ENCODE measurements at regions not wholly inside any gene's neighbourhood (a gene's known extent, or its start where the extent isn't known, plus 50 kb on each side); places are given as distances from the start of the nearest gene placed in this dataset.

- POLR2A ChIA-PET = no interaction called here
- no peak for ATAC-seq (replicated peaks in 1 of 4)
Observed at GRCh38 chr9:78938821-78939220, 632.9 kb upstream of the TLE4 start.

GRCh38 chr9:78939311-78940065, 632.3 kb upstream of the TLE4 start:
- Histone ChIP-seq H3K4me3 (ENCODE audit: control insufficient read depth in 1 of 2, extremely low read depth in 1 of 2, low read length in 1 of 2) (no peak overlapping the region), H3K27me3 (replicated peaks in 1 of 2; ENCODE audit: control insufficient read depth in 2 of 2, extremely low read depth in 1 of 2, insufficient read depth in 2 of 2, low read length in 1 of 2) (no peaks in the 10 kb centered on the region), H3K4me1 (ENCODE audit: control insufficient read depth in 1 of 2, extremely low read depth in 1 of 2, insufficient read depth in 2 of 2, low read length in 2 of 2) (no peaks in the 10 kb centered on the region), H3K27ac (ENCODE audit: low read length) (no peak overlapping the region), H3K36me3 (ENCODE audit: control insufficient read depth in 2 of 2, extremely low read depth in 1 of 2, insufficient read depth in 1 of 2, low read length in 1 of 2) (no peaks in the 10 kb centered on the region), H3K9me3 (no peaks in the 10 kb centered on the region)
- ATAC-seq (replicated peaks in 1 of 4) (no peak), DNase-seq (no peak)
- Mint-ChIP-seq H3K4me3 (no peak overlapping the region), H3K27me3 (no peaks in the 10 kb centered on the region), H3K9me3 (peaks cover 0 to 6% (median 4%) of the 10 kb centered on the region in 3 donors), H3K36me3 (no peaks in the 10 kb centered on the region), H3K27ac (no peak overlapping the region), H3K4me1 (no peaks in the 10 kb centered on the region)
- CTCF ChIA-PET = no interaction called here
- POLR2A ChIA-PET = no interaction called here
- WGBS (ENCODE audit: insufficient coverage) = 88% methylated on average over 4 of the region's 6 CpGs

More at GRCh38 chr9:78938821-78939220, 632.9 kb upstream of the TLE4 start:
- H3K36me3 Mint-ChIP-seq = no peaks in the 10 kb centered on the region
- Histone ChIP-seq H3K4me3 (ENCODE audit: control insufficient read depth in 1 of 2, extremely low read depth in 1 of 2, low read length in 1 of 2) (no peak overlapping the region), H3K27ac (ENCODE audit: low read length) (no peak overlapping the region), H3K4me1 (ENCODE audit: control insufficient read depth in 1 of 2, extremely low read depth in 1 of 2, insufficient read depth in 2 of 2, low read length in 2 of 2) (no peaks in the 10 kb centered on the region), H3K36me3 (ENCODE audit: control insufficient read depth in 2 of 2, extremely low read depth in 1 of 2, insufficient read depth in 1 of 2, low read length in 1 of 2) (no peaks in the 10 kb centered on the region), H3K9me3 (no peaks in the 10 kb centered on the region), H3K27me3 (replicated peaks in 1 of 2; ENCODE audit: control insufficient read depth in 2 of 2, extremely low read depth in 1 of 2, insufficient read depth in 2 of 2, low read length in 1 of 2) (no peaks in the 10 kb centered on the region)
- CTCF ChIA-PET = no interaction called here
- H3K4me1 Mint-ChIP-seq = no peaks in the 10 kb centered on the region
- H3K9me3 Mint-ChIP-seq = peaks cover 0 to 4% (median 2%) of the 10 kb centered on the region in 3 donors
- H3K27me3 Mint-ChIP-seq = no peaks in the 10 kb centered on the region
- WGBS (ENCODE audit: insufficient coverage) = 58% methylated on average over 2 of the region's 4 CpGs
- no peak overlapping the region for H3K4me3 Mint-ChIP-seq
- no peak for DNase-seq
- no peak overlapping the region for H3K27ac Mint-ChIP-seq

- Mint-ChIP-seq H3K4me1 (no peaks in the 10 kb centered on the region), H3K4me3 (no peak overlapping the region), H3K36me3 (no peaks in the 10 kb centered on the region), H3K9me3 (peaks cover 0 to 6% (median 4%) of the 10 kb centered on the region in 3 donors), H3K27ac (no peak overlapping the region), H3K27me3 (no peaks in the 10 kb centered on the region)
- Histone ChIP-seq H3K36me3 (ENCODE audit: control insufficient read depth in 2 of 2, extremely low read depth in 1 of 2, insufficient read depth in 1 of 2, low read length in 1 of 2) (no peaks in the 10 kb centered on the region), H3K4me1 (ENCODE audit: control insufficient read depth in 1 of 2, extremely low read depth in 1 of 2, insufficient read depth in 2 of 2, low read length in 2 of 2) (no peaks in the 10 kb centered on the region), H3K27me3 (replicated peaks in 1 of 2; ENCODE audit: control insufficient read depth in 2 of 2, extremely low read depth in 1 of 2, insufficient read depth in 2 of 2, low read length in 1 of 2) (no peaks in the 10 kb centered on the region), H3K9me3 (no peaks in the 10 kb centered on the region), H3K27ac (ENCODE audit: low read length) (no peak overlapping the region), H3K4me3 (ENCODE audit: control insufficient read depth in 1 of 2, extremely low read depth in 1 of 2, low read length in 1 of 2) (no peak overlapping the region)
- DNase-seq = no peak
- ATAC-seq (replicated peaks in 1 of 4) = no peak
- POLR2A ChIA-PET = no interaction called here
- 100% methylated on average over 2 of the region's 4 CpGs for WGBS (ENCODE audit: insufficient coverage)
- CTCF ChIA-PET = no interaction called here
Observed at GRCh38 chr9:78940121-78940855, 631.5 kb upstream of the TLE4 start.

GRCh38 chr9:78954286-78954685, 617.5 kb upstream of the TLE4 start:
- ChIA-PET CTCF (interaction anchor here in 1 of 2 donors (0.6 kb wide), 1 partner anchor 48 kb away, joined by 3 read pairs; no protein-coding TSS in a partner anchor), POLR2A (no interaction called here)
- no peak for ATAC-seq (replicated peaks in 1 of 4)
- Mint-ChIP-seq H3K9me3 (peaks cover 9 to 15% (median 12%) of the 10 kb centered on the region in 3 donors), H3K27me3 (no peaks in the 10 kb centered on the region), H3K4me3 (no peak overlapping the region), H3K4me1 (no peaks in the 10 kb centered on the region), H3K27ac (no peak overlapping the region), H3K36me3 (no peaks in the 10 kb centered on the region)
- Histone ChIP-seq H3K27ac (ENCODE audit: low read length) (no peak overlapping the region), H3K4me3 (ENCODE audit: control insufficient read depth in 1 of 2, extremely low read depth in 1 of 2, low read length in 1 of 2) (no peak overlapping the region), H3K9me3 (no peaks in the 10 kb centered on the region), H3K36me3 (ENCODE audit: control insufficient read depth in 2 of 2, extremely low read depth in 1 of 2, insufficient read depth in 1 of 2, low read length in 1 of 2) (no peaks in the 10 kb centered on the region), H3K27me3 (replicated peaks in 1 of 2; ENCODE audit: control insufficient read depth in 2 of 2, extremely low read depth in 1 of 2, insufficient read depth in 2 of 2, low read length in 1 of 2) (no peaks in the 10 kb centered on the region), H3K4me1 (ENCODE audit: control insufficient read depth in 1 of 2, extremely low read depth in 1 of 2, insufficient read depth in 2 of 2, low read length in 2 of 2) (no peaks in the 10 kb centered on the region)
- no peak for DNase-seq
- 85% methylated on average over 2 of the region's 2 CpGs for WGBS (ENCODE audit: insufficient coverage)

- no peaks in the 10 kb centered on the region for H3K4me1 Mint-ChIP-seq
- H3K9me3 ChIP-seq = no peaks in the 10 kb centered on the region
- no peaks in the 10 kb centered on the region for H3K27me3 Mint-ChIP-seq
- no peak overlapping the region for H3K4me3 ChIP-seq (ENCODE audit: control insufficient read depth in 1 of 2, extremely low read depth in 1 of 2, low read length in 1 of 2)
- no peaks in the 10 kb centered on the region for H3K36me3 Mint-ChIP-seq
- H3K27me3 ChIP-seq (replicated peaks in 1 of 2; ENCODE audit: control insufficient read depth in 2 of 2, extremely low read depth in 1 of 2, insufficient read depth in 2 of 2, low read length in 1 of 2) = no peaks in the 10 kb centered on the region
- ATAC-seq (replicated peaks in 1 of 4) (no peak), DNase-seq (no peak)
- CTCF ChIA-PET = no interaction called here
- no peak overlapping the region for H3K27ac Mint-ChIP-seq
- 79% methylated on average over 2 of the region's 2 CpGs for WGBS (ENCODE audit: insufficient coverage)
- no peaks in the 10 kb centered on the region for H3K4me1 ChIP-seq (ENCODE audit: control insufficient read depth in 1 of 2, extremely low read depth in 1 of 2, insufficient read depth in 2 of 2, low read length in 2 of 2)
- POLR2A ChIA-PET = no interaction called here
- H3K27ac ChIP-seq (ENCODE audit: low read length) = no peak overlapping the region
- no peaks in the 10 kb centered on the region for H3K36me3 ChIP-seq (ENCODE audit: control insufficient read depth in 2 of 2, extremely low read depth in 1 of 2, insufficient read depth in 1 of 2, low read length in 1 of 2)
- no peak overlapping the region for H3K4me3 Mint-ChIP-seq
- peaks cover 4 to 35% (median 15%) of the 10 kb centered on the region in 3 donors for H3K9me3 Mint-ChIP-seq
Observed at GRCh38 chr9:78958892-78959291, 612.9 kb upstream of the TLE4 start.

GRCh38 chr9:78962156-78962555, 609.6 kb upstream of the TLE4 start:
- POLR2A ChIA-PET = no interaction called here
- H3K27ac ChIP-seq (ENCODE audit: low read length) = no peak overlapping the region
- Mint-ChIP-seq H3K4me1 (no peaks in the 10 kb centered on the region), H3K27ac (no peak overlapping the region), H3K27me3 (no peaks in the 10 kb centered on the region), H3K36me3 (no peaks in the 10 kb centered on the region), H3K9me3 (peaks cover 4 to 35% (median 15%) of the 10 kb centered on the region in 3 donors), H3K4me3 (no peak overlapping the region)
- H3K9me3 ChIP-seq = no peaks in the 10 kb centered on the region
- no peak for DNase-seq
- no peaks in the 10 kb centered on the region for H3K4me1 ChIP-seq (ENCODE audit: control insufficient read depth in 1 of 2, extremely low read depth in 1 of 2, insufficient read depth in 2 of 2, low read length in 2 of 2)
- CTCF ChIA-PET = no interaction called here
- no peaks in the 10 kb centered on the region for H3K36me3 ChIP-seq (ENCODE audit: control insufficient read depth in 2 of 2, extremely low read depth in 1 of 2, insufficient read depth in 1 of 2, low read length in 1 of 2)
- no peak overlapping the region for H3K4me3 ChIP-seq (ENCODE audit: control insufficient read depth in 1 of 2, extremely low read depth in 1 of 2, low read length in 1 of 2)
- 0% methylated on average over 1 of the region's 2 CpGs for WGBS (ENCODE audit: insufficient coverage)
- ATAC-seq (replicated peaks in 1 of 4) = no peak
- no peaks in the 10 kb centered on the region for H3K27me3 ChIP-seq (replicated peaks in 1 of 2; ENCODE audit: control insufficient read depth in 2 of 2, extremely low read depth in 1 of 2, insufficient read depth in 2 of 2, low read length in 1 of 2)

Measured in T-cell (primary cell).